HG03442 (cell line): ENCODE measurements at regions not wholly inside any gene's neighbourhood (a gene's known extent, or its start where the extent isn't known, plus 50 kb on each side); places are given as distances from the start of the nearest gene placed in this dataset.

ENCODE experiments used
- ATAC-seq: cut with Tn5 transposase; IDR thresholded peaks from one replicate; pipeline ENCODE4 v1.9.1; 2021; ENCODE audit warnings: mild to moderate bottlenecking, moderate library complexity; ENCODE audit not compliant: unreplicated experiment

GRCh38 chr16:47806309-47806847 lies 345.2 kb downstream of the PHKB start:
- ATAC-seq = no peak

DNA sequence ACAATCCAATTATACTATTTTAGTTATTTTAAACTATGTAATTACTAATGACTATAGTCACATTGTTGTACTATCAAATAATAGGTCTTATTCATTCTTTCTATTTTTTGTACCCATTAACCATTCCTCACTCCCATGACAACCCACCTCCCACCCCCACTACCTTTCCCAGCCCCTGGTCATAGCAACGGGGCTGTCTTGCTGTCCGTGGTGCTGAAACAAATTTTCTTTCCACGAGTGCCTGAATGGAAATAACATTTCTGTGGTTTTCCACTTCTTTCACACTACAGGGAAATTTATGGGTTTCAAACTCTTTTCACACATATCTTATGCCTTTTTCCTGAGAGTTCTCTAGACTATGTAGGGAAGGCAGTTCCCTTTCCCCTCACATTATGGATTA lies 326.6 kb downstream of the PHKB start:
- ATAC-seq = no peak

DNA sequence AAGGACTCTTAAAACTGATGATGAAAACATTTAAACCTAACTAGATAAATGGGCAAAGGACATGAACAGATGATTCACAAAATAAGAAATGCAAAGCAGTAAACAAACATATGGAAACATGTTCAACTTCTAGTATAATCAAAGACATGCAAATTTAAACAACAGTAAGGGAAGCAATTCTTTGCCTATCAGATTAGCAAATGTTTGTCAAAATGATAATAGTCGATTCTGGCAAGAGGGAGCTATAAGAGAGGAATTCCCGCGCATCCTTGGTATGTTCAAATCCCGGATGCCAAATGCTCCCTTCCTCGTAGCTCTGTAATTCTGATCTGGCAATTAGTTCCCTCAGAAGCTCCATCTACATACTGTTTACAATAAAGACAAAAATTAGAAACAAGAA lies 320.5 kb downstream of the PHKB start:
- ATAC-seq = no peak

GRCh38 chr16:47780213-47780875 lies 319.2 kb downstream of the PHKB start:
- no peak for ATAC-seq

- peak; percentile 70 for ATAC-seq
Observed at GRCh38 chr16:47779201-47780016, 318.3 kb downstream of the PHKB start.

DNA sequence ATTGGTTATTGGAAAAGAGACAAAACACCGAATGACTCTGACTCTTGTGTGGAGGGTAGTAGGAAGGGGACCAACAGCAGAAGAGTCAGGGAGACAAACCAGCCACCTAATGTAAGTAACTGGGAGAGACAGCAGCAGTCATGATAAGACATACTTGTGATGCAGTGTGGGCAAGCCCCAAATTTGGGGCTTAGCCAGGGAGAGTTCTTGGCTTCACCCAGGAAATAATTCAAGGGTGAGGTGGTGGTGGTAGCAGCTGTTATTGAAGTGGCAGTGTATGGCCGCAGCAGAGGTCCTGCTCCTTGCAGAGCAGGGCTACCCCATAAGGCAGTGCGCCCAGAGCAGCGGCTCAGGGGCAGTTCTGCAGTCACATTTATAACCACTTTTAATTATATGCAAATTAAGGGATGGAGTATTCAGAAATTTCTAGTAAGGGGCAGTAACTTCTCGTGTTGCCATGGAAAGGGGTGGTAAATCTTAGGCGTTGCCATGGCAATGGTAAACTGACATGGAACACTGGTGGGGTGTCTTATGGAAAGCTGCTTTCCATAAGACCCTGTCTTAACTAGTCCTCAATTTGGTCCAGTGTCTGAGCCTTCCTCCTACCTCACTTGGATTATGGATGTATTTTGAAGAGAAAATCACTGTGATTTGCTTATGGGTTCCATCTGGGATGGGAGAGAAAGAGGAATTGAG lies 317.1 kb downstream of the PHKB start:
- ATAC-seq = no peak

DNA sequence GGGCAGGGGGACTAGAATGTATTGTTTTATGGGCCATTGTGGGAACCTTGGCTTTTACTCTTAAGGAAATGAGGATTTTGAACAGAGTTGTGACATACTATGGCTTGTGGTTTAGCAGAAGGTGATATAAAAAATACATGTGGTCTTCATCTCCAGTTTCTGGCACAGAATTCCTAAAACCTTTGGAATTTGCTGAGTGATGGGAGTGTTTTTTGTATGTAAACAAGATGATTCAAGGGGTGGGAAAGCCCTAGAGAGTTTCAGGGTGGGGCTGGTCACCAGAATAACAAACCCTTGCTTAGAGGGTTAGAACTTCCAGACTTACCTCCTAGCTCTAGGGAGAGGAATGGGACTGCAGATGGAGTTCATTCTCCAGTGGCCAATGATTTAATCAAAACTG lies 316.1 kb downstream of the PHKB start:
- no peak for ATAC-seq

DNA sequence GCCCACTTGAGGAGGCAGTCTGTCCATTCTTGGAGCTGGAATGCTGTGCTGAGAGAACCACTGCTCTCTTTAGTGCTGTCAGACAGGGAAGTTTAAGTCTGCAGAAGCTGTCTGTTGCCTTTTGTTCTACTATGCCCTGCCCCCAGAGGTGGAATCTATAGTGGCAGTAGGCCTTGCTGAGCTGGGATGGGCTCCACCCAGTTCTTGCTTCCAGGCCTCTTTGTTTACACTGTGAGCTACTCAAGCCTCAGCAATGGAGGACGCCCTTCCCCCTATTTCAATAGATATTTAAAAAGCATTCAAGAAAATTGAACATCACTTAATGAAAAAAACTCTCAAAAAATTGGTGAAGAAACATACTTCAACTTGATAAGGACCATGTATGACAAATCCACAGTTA lies 313.5 kb downstream of the PHKB start:
- ATAC-seq = no peak

GRCh38 chr16:47753659-47754058 lies 292.5 kb downstream of the PHKB start:
- ATAC-seq = no peak
